NCI-H1105 (cell line): ENCODE measurements at regions not wholly inside any gene's neighbourhood (a gene's known extent, or its start where the extent isn't known, plus 50 kb on each side); places are given as distances from the start of the nearest gene placed in this dataset.

Source experiments
- DNase-seq: peaks from one replicate; lab custom pipeline; 2025; lab: John Stamatoyannopoulos, UW

GRCh38 chrX:144791298-144791697, 456.0 kb upstream of the SPANXN1 start:
- DNase-seq: no peak

- no peak for DNase-seq
Measured at GRCh38 chrX:144798972-144799371, 448.3 kb upstream of the SPANXN1 start.

GRCh38 chrX:144801786-144802185, 445.5 kb upstream of the SPANXN1 start:
- no peak for DNase-seq

DNA sequence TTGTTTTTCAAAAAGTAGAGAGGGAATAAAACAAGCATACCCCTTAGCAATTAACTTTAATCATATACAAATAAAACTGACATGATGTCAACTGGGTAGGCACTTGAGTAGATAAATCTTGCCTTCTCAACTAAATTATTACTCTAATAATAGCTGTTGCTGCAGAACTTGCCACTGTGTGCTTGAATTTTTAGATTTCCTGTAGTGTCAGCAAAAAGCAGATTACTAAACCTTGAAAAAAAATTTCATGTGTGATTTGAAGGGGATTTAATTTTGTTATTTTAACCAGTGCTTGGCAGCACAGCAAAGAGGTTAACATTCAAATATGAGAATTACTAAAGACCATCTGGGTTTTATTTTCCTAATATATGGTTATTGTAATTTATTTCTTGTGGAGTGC, 438.3 kb upstream of the SPANXN1 start:
- DNase-seq: no peak

DNA sequence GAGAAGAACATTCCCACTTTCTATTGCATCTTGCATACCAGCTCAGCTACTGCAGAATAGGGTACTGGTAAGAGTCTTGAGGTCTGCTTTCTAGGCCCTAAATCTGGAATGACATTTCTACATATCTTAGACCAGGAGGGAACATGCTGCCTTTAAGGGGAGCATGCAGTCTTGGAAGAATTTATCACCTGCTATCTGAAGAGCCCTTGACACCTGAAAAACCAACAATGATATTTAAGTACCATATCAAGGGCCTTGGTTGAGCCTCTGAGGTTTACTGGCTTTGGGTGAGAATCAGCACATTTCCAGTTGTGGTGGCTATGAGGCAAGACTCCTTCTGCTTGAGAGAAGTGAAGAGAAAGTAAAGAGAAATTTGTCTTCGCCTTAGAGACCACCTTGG, 436.8 kb upstream of the SPANXN1 start:
- DNase-seq: no peak

- no peak for DNase-seq
Measured at GRCh38 chrX:144819406-144819805, 427.9 kb upstream of the SPANXN1 start.

DNA sequence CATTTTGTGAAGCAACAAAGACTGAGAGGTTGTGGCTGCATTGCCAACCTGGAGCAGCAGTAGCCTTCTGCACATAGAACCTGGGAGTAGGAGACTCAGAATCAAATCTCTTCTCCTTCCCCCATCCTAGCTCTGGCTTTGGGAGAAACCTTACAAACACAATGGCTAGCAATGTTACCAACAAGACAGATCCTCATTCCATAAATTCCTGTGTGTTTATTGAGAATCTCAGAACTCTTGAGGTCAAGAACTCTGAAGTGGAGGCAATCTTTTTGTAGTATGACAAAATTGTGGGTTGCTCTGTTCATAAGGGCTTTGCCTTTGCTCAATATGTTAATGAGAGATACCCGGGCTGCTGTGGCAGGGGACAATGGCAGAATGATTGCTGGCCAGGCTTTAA, 406.7 kb upstream of the SPANXN1 start:
- no peak for DNase-seq

- DNase-seq: no peak
Measured at GRCh38 chrX:144849141-144849540, 398.2 kb upstream of the SPANXN1 start.

- no peak for DNase-seq
Measured at GRCh38 chrX:144896323-144896722, 351.0 kb upstream of the SPANXN1 start.

GRCh38 chrX:144901521-144901920, 345.8 kb upstream of the SPANXN1 start:
- DNase-seq: no peak

DNA sequence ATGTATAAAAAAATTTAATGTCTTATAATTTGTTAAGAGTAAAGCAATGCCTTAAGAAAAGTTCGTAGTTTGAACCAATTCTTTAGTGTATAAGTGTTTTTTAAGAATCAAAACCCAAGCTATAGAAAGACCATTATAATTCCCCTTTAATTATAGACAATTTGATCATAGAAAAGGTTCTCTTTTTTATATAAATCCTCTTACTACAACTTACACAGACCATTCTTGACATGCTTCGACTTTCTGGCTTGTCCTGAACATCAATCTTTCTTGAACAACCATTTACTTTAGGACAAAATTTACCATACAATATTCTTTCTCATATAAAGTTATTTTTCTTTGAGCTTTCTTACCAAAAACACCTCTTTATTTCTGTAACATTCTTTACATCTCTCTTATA, 330.5 kb upstream of the SPANXN1 start:
- DNase-seq: no peak

GRCh38 chrX:144918936-144919335, 328.4 kb upstream of the SPANXN1 start:
- no peak for DNase-seq

DNA sequence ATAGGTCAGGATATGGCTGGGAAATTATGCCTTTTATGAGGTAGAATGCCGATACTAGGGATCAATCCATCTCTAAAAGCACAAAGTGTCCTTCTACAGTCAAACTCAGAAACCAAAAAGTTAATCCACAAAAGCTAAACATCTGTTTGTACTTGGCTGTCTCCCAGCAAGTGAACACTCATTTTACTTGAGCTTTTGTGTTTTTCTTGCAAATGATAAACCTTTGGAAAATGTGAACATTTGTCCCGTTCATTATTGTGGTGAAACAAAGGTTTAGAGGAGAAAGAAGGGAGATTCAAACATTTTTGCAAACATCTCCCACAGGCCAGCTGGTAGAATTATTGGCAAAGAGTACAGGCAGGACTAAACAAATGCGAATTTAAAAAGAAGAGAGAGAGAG, 300.6 kb upstream of the SPANXN1 start:
- DNase-seq: no peak
